ENCODE measurements at regions not wholly inside any gene's neighbourhood (a gene's known extent, or its start where the extent isn't known, plus 50 kb on each side); places are given as distances from the start of the nearest gene placed in this dataset.

DNA sequence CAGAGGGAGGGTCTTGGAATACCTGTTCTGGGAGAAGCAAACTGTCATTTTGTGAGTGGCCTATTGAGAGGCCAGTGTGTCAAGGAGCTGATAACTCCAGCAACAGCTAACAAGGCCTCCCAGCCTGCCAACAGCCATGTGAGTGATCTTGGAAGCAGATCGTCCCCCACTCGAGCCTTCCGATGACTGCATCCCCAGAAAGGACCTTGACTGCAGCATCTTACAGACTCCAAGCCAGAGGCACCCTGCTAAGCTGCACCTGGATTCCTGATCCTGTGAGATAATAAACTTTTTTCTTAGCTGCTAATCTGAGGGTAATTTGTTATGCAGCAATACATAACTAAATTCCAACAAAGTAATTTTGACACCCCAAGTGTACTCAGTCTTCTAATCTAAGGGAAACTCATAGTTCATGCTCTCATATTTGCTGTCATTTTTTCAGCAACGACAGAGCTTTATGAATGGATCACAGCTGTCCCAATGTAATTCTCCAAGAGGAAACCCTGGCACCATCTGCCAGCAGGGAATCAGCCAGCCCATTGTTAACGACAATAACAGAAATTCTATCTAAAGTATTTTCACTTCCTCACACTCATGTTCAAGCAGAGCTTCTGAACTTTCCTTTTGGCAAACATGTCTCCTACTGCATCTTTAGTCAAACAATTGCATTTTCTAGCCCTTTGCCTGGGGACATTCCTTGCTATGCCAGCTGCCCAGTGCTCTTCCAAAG lies 470.2 kb upstream of the BTBD3 start:
- no peak overlapping the region for H3K4me3 ChIP-seq (ENCODE audit: low read length)
- no peaks in the 10 kb centered on the region for H3K36me3 ChIP-seq (ENCODE audit: control insufficient read depth, insufficient read depth, low read length)
- H3K4me1 ChIP-seq (ENCODE audit: control insufficient read depth, insufficient read depth, low read length) = no peaks in the 10 kb centered on the region
- H3K9me3 ChIP-seq (ENCODE audit: control insufficient read depth, low read length) = no peaks in the 10 kb centered on the region
- H3K27me3 ChIP-seq (ENCODE audit: control insufficient read depth, insufficient read depth, low read length) = no peaks in the 10 kb centered on the region
- no peak overlapping the region for H3K9ac ChIP-seq (ENCODE audit: low read length)

DNA sequence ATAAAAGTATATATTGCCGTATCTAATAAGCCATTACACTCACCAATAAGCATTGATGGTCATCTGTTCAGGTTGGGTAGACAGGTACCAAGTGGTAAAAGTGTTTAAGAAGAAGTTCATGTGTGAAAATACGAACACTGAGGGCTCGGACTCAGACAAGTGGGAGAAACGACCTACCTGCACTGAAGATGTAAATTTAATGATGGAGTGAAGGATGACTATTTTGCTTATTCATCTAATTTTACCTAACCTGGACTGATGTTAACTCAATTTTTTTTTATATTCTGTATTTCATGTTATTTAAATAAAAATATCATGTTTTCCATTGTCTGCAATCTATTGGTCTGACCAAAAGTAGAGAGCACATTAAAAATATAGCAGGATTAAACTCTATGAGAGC lies 469.1 kb upstream of the BTBD3 start:
- H3K27me3 ChIP-seq (ENCODE audit: control insufficient read depth, insufficient read depth, low read length) = no peaks in the 10 kb centered on the region
- no peak overlapping the region for H3K9ac ChIP-seq (ENCODE audit: low read length)
- no peaks in the 10 kb centered on the region for H3K9me3 ChIP-seq (ENCODE audit: control insufficient read depth, low read length)
- H3K4me3 ChIP-seq (ENCODE audit: low read length) = no peak overlapping the region
- no peaks in the 10 kb centered on the region for H3K4me1 ChIP-seq (ENCODE audit: control insufficient read depth, insufficient read depth, low read length)
- H3K36me3 ChIP-seq (ENCODE audit: control insufficient read depth, insufficient read depth, low read length) = no peaks in the 10 kb centered on the region

DNA sequence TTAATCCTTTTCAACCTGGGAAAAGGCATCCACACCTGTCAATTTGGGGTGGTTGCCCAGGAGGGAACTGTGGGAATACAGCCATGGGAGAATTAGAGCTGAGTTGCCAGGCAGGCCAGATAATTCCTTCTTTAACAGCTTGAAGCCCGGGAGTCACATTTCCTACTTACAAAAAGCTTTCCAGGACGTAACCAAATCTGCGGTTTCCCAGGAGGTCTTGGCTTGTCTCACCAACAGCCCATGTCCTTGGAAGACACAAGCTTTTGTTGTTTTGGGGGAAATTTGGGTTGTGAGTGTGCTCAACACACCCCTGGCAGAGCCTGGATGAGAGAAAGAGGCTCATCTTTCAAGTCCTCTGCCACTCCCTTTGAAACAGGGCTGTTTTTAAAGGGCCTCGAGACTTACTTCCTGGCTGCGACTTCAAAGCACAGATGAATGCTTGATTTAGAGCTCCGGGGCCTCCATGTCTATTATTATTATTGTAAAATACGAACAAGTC lies 465.9 kb upstream of the BTBD3 start:
- no peak overlapping the region for H3K4me3 ChIP-seq (ENCODE audit: low read length)
- no peaks in the 10 kb centered on the region for H3K36me3 ChIP-seq (ENCODE audit: control insufficient read depth, insufficient read depth, low read length)

DNA sequence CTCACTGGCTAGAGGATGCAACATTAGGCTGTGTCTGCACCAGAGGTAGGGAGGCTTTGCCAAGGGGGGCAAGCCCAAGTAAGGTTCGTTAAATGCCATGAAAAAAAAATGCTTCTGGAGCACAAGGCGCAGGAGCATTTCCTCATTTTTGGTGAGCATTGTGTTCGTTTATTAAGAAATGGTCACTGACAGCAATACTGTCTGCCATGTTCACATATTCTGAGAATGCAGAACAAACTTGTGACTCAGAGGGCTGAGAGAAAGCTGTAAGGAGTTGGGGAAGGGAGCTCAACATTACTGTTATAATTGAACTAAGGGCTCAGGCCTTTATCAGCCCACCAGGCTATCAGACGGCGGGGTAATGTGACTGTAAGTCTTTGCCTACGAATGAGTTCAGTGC lies 465.4 kb upstream of the BTBD3 start:
- Histone ChIP-seq H3K4me1 (ENCODE audit: control insufficient read depth, insufficient read depth, low read length) (no peaks in the 10 kb centered on the region), H3K9me3 (ENCODE audit: control insufficient read depth, low read length) (no peaks in the 10 kb centered on the region), H3K4me3 (ENCODE audit: low read length) (no peak overlapping the region), H3K27me3 (ENCODE audit: control insufficient read depth, insufficient read depth, low read length) (no peaks in the 10 kb centered on the region), H3K9ac (ENCODE audit: low read length) (no peak overlapping the region), H3K36me3 (ENCODE audit: control insufficient read depth, insufficient read depth, low read length) (no peaks in the 10 kb centered on the region)

More for the DNA sequence above, 465.9 kb upstream of the BTBD3 start:
- no peak overlapping the region for H3K9ac ChIP-seq (ENCODE audit: low read length)
- H3K4me1 ChIP-seq (ENCODE audit: control insufficient read depth, insufficient read depth, low read length) = no peaks in the 10 kb centered on the region
- no peaks in the 10 kb centered on the region for H3K9me3 ChIP-seq (ENCODE audit: control insufficient read depth, low read length)
- no peaks in the 10 kb centered on the region for H3K27me3 ChIP-seq (ENCODE audit: control insufficient read depth, insufficient read depth, low read length)

DNA sequence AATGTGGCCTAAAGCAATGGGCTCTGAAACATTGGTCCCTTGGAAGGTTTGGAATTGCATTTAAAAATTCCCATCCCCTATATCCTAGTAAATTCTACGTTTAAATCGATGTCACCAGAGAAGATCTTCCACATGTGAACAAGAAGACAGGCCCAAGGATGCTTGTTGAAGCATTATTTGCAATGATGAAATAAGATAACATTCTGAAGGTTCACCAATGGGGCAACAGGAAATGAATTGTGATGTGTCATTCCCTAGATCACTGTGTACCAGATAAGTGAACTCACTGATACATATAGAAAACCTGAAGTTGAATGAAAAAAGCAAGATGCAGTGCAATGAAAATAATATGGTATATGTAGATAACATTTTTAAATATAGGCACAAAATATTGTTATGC lies 464.3 kb upstream of the BTBD3 start:
- H3K4me1 ChIP-seq (ENCODE audit: control insufficient read depth, insufficient read depth, low read length) = no peaks in the 10 kb centered on the region
- H3K9me3 ChIP-seq (ENCODE audit: control insufficient read depth, low read length) = no peaks in the 10 kb centered on the region
- no peaks in the 10 kb centered on the region for H3K27me3 ChIP-seq (ENCODE audit: control insufficient read depth, insufficient read depth, low read length)
- H3K36me3 ChIP-seq (ENCODE audit: control insufficient read depth, insufficient read depth, low read length) = no peaks in the 10 kb centered on the region
- no peak overlapping the region for H3K9ac ChIP-seq (ENCODE audit: low read length)
- no peak overlapping the region for H3K4me3 ChIP-seq (ENCODE audit: low read length)

DNA sequence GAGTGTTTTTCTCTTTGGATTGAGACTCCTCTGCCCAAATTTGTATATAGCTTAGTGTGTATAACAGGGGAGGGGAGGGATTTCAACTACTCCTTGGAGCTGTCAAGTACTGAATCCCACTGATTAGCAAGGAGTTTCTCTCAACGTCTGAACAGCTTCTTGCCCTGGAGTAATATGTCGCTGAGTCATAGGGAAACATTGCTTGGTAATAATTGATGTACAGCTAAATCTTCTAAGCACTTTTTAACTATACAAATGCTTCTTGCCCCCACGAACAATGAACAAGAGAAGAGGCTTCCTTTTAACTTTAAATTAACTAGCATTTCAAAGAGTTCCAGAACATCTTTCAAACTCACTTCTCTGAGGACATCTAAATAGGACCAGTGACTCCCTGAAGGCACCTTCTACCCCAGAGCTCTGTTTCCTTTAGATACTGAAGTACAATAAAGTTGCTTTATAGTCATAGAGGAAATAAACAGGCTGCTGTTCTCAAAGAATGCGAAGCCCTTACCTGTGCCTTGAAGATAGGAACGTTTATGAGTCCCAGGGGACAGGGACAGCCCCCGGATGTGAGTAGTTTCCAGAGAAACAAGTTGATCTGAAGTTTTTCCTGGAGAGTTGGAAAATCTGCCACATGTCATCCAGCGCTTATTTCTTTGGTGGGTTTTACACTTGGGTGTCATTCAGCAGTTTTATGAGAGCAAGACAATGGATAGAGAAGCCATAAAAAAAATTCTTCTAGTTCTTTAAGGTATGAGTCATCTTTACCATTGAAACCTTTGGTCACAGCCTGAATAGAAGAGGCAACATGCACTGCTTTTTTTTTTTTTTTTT lies 462.5 kb upstream of the BTBD3 start:
- Histone ChIP-seq H3K4me3 (ENCODE audit: low read length) (no peak overlapping the region), H3K9ac (ENCODE audit: low read length) (no peak overlapping the region), H3K36me3 (ENCODE audit: control insufficient read depth, insufficient read depth, low read length) (no peaks in the 10 kb centered on the region), H3K4me1 (ENCODE audit: control insufficient read depth, insufficient read depth, low read length) (no peaks in the 10 kb centered on the region), H3K9me3 (ENCODE audit: control insufficient read depth, low read length) (no peaks in the 10 kb centered on the region), H3K27me3 (ENCODE audit: control insufficient read depth, insufficient read depth, low read length) (no peaks in the 10 kb centered on the region)

DNA sequence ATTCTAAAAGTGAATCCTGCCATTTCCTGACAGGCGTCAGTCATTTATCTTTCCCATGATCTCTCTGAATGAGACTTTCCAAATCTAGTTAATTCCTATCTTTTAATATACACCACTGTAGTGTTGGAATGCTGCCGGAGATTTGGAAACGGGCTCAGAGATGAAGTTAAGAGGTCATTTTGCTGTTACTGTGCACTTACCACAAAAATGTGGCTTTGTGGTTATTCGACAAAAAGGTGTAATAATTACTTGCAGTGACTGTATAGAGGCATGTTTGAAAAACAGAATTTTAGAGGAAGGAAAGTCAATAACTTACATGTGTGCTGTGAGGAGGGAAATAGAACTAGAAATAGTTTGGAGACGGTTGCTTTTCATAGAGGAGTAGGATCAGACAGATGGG lies 460.2 kb upstream of the BTBD3 start:
- no peaks in the 10 kb centered on the region for H3K36me3 ChIP-seq (ENCODE audit: control insufficient read depth, insufficient read depth, low read length)
- no peaks in the 10 kb centered on the region for H3K9me3 ChIP-seq (ENCODE audit: control insufficient read depth, low read length)
- no peak overlapping the region for H3K9ac ChIP-seq (ENCODE audit: low read length)
- no peaks in the 10 kb centered on the region for H3K4me1 ChIP-seq (ENCODE audit: control insufficient read depth, insufficient read depth, low read length)
- H3K27me3 ChIP-seq (ENCODE audit: control insufficient read depth, insufficient read depth, low read length) = no peaks in the 10 kb centered on the region
- no peak overlapping the region for H3K4me3 ChIP-seq (ENCODE audit: low read length)

DNA sequence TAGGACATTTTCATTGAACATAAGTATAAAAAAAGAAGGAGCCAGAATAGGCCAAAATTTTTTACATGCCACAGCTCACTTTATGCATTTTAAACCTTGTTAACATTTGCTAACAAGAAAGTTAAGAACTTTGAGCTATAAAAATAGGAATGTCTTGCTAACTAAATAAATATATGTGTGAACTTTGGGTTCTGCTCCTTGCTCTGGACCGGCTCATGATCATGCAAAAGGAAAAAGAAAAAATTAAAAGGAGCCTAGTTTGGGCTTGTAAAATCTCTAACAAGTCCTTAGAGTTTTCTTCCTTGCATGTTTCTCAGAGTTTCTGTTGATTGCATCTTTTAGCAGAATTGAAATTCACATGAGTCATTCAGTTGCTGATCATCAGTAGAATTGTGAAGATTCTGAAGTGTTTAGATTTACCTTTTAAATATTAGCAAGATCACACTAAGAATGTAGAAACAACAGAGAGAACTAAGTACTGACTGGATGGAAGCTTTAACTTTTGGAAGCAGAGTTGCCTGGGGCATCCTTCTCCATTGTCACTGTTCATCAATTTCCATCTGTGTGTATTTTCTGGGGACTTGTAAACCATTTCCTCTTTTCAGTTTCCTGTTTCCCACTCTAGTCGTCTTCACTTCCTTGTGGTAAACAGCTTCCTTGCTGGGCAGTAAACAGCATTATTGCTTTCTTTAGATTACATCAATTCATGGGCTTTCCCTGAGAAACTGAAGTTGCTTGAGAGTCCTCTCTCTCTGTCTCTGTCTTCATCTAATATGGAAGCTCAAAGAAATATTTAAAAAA lies 458.4 kb upstream of the BTBD3 start:
- Histone ChIP-seq H3K4me1 (ENCODE audit: control insufficient read depth, insufficient read depth, low read length) (no peaks in the 10 kb centered on the region), H3K9ac (ENCODE audit: low read length) (no peak overlapping the region), H3K36me3 (ENCODE audit: control insufficient read depth, insufficient read depth, low read length) (no peaks in the 10 kb centered on the region), H3K4me3 (ENCODE audit: low read length) (no peak overlapping the region), H3K27me3 (ENCODE audit: control insufficient read depth, insufficient read depth, low read length) (no peaks in the 10 kb centered on the region), H3K9me3 (ENCODE audit: control insufficient read depth, low read length) (no peaks in the 10 kb centered on the region)

DNA sequence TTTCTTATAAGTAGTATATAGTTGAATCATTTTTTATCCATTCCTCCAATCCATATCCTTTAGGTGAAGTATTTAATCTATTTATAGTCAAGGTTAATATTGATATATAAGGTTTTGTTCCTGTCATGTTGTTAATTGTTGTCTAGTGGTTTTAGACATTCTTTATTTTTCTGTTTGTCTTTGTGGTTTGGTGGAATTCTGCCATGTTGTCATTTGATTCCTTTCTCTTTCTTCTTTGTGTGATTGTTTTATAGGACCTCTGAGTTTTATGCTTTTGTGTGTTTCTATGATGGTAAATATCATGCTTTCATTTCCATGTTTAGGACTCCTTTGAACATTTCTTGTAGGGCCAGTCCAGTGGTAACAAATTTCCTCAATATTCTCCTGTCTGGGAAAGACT lies 450.3 kb upstream of the BTBD3 start:
- Histone ChIP-seq H3K27me3 (ENCODE audit: control insufficient read depth, insufficient read depth, low read length) (no peaks in the 10 kb centered on the region), H3K4me3 (ENCODE audit: low read length) (no peak overlapping the region), H3K4me1 (ENCODE audit: control insufficient read depth, insufficient read depth, low read length) (peaks cover 4% of the 10 kb centered on the region), H3K36me3 (ENCODE audit: control insufficient read depth, insufficient read depth, low read length) (no peaks in the 10 kb centered on the region), H3K9me3 (ENCODE audit: control insufficient read depth, low read length) (no peaks in the 10 kb centered on the region), H3K9ac (ENCODE audit: low read length) (no peak overlapping the region)

DNA sequence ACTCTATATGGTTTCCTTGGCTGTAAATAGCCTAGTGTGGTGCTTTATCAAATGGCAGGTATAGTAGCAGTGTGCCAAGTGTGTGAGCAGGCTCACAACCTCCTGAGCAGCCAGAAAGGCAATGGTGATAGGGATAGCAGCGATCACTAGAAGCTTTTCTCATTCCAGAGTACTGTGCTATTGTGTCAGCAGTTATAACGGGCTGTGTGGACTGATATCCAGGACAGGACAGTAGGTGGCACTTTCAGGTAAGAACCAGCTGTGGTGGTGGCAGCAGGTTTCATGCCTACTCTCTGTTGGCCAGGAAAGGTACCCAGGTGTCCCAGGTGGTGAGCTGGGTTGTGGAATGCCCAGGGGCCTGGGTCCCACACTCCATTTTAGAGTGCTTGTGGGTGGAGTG lies 448.8 kb upstream of the BTBD3 start:
- H3K4me3 ChIP-seq (ENCODE audit: low read length) = no peak overlapping the region
- peaks cover 4% of the 10 kb centered on the region for H3K4me1 ChIP-seq (ENCODE audit: control insufficient read depth, insufficient read depth, low read length)
- H3K9ac ChIP-seq (ENCODE audit: low read length) = no peak overlapping the region
- no peaks in the 10 kb centered on the region for H3K9me3 ChIP-seq (ENCODE audit: control insufficient read depth, low read length)
- no peaks in the 10 kb centered on the region for H3K27me3 ChIP-seq (ENCODE audit: control insufficient read depth, insufficient read depth, low read length)
- H3K36me3 ChIP-seq (ENCODE audit: control insufficient read depth, insufficient read depth, low read length) = no peaks in the 10 kb centered on the region

DNA sequence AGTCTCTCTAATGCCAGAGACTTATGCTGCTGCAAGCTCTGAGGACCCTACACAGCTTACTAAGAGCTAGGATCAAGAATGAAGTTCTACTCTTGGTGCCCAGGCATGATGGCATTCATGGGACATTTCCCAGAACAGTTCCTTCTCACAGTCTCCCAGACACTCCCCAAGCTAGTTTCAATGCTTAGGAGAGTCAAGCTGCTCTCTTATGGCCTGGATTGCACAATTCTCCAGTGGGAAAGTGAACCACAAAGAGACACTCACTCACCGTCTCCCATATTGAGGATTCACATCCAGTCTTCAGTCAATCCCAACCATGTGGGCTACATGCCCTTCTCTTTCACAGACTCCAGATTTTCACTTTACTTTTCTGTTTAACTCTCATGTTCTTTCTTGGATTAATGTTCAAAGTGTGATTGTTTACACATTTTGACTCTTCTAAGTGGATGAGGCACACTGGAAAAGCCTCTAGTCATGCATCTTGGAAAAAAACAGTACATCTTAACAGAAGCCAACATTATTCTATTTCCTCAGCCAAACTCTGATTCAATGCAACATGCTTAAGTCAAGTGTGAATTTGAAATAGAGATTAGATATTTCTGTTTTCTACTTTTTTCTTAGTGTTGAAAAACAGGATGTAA lies 447.8 kb upstream of the BTBD3 start:
- Histone ChIP-seq H3K36me3 (ENCODE audit: control insufficient read depth, insufficient read depth, low read length) (no peaks in the 10 kb centered on the region), H3K4me3 (ENCODE audit: low read length) (no peak overlapping the region), H3K9ac (ENCODE audit: low read length) (no peak overlapping the region), H3K4me1 (ENCODE audit: control insufficient read depth, insufficient read depth, low read length) (peaks cover 4% of the 10 kb centered on the region), H3K9me3 (ENCODE audit: control insufficient read depth, low read length) (no peaks in the 10 kb centered on the region), H3K27me3 (ENCODE audit: control insufficient read depth, insufficient read depth, low read length) (no peaks in the 10 kb centered on the region)

All from mucosa of stomach (tissue), 1 donor.